WTC11 (cell line): ENCODE measurements at regions not wholly inside any gene's neighbourhood (a gene's known extent, or its start where the extent isn't known, plus 50 kb on each side); places are given as distances from the start of the nearest gene placed in this dataset.

Source experiments
- NR1H2 ChIP-seq: sonication (generic); formaldehyde crosslinking; IDR thresholded peaks from 2 replicates; pipeline ENCODE4 v1.9.0; 2021; ENCODE audit warnings: mild to moderate bottlenecking, moderate library complexity, missing genetic modification reagents
- RELA ChIP-seq: sonication (generic); formaldehyde crosslinking; IDR thresholded peaks from 2 replicates; pipeline ENCODE4 v1.8.1; 2022; ENCODE audit warnings: missing genetic modification reagents, mild to moderate bottlenecking, borderline replicate concordance
- RORB ChIP-seq: fragments of 250-450 bp; sonication (Bioruptor Pico); IDR thresholded peaks from 2 replicates; pipeline ENCODE4 v1.9.0; 2021; ENCODE audit warnings: mild to moderate bottlenecking
- TEAD1 ChIP-seq: sonication (generic); formaldehyde crosslinking; IDR thresholded peaks from 2 replicates; pipeline ENCODE4 v1.8.0; 2022; ENCODE audit warnings: mild to moderate bottlenecking, missing genetic modification reagents
- TF ChIP-seq, protein P1 (sequence below): fragments of 200-600 bp; IDR thresholded peaks from 2 replicates; pipeline ENCODE4 v1.8.0; 2022; ENCODE audit warnings: antibody characterized with exemption
- TF ChIP-seq, protein P2 (sequence below): fragments of 250-450 bp; sonication (Bioruptor Pico); IDR thresholded peaks from 2 replicates; pipeline ENCODE4 v2.1.2; 2022; ENCODE audit warnings: mild to moderate bottlenecking, moderate library complexity

DNA sequence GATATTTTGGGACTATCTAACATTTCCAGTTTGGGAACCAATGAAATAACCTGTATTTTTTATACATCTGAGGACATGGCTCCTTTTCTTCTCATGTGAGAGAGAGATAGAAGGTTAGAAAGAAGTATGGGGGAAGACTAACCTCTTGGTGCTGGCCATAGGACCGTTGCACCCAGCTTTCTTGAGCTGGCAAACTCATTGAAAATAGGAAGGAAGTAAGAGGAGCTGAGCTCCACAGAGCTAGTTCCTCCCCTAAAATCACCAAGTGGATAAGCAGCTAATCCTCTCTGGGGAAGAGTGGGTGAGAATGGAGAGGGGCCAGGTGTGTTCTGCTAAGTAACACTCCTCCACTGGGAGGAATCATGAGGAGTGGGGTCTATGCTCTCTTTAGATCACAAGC lies 387.4 kb upstream of the CADM1 start:
- TF ChIP-seq, protein P1, sequence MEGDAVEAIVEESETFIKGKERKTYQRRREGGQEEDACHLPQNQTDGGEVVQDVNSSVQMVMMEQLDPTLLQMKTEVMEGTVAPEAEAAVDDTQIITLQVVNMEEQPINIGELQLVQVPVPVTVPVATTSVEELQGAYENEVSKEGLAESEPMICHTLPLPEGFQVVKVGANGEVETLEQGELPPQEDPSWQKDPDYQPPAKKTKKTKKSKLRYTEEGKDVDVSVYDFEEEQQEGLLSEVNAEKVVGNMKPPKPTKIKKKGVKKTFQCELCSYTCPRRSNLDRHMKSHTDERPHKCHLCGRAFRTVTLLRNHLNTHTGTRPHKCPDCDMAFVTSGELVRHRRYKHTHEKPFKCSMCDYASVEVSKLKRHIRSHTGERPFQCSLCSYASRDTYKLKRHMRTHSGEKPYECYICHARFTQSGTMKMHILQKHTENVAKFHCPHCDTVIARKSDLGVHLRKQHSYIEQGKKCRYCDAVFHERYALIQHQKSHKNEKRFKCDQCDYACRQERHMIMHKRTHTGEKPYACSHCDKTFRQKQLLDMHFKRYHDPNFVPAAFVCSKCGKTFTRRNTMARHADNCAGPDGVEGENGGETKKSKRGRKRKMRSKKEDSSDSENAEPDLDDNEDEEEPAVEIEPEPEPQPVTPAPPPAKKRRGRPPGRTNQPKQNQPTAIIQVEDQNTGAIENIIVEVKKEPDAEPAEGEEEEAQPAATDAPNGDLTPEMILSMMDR = no peak
- TF ChIP-seq, protein P2, sequence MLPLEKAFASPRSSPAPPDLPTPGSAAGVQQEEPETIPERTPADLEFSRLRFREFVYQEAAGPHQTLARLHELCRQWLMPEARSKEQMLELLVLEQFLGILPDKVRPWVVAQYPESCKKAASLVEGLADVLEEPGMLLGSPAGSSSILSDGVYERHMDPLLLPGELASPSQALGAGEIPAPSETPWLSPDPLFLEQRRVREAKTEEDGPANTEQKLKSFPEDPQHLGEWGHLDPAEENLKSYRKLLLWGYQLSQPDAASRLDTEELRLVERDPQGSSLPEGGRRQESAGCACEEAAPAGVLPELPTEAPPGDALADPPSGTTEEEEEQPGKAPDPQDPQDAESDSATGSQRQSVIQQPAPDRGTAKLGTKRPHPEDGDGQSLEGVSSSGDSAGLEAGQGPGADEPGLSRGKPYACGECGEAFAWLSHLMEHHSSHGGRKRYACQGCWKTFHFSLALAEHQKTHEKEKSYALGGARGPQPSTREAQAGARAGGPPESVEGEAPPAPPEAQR = no peak
- TF ChIP-seq RORB (CRISPR knock-in tag) (no peak), RELA (CRISPR knock-in tag) (no peak), NR1H2 (CRISPR knock-in tag) (no peak), TEAD1 (CRISPR knock-in tag) (no peak)
